ENCODE measurements at regions not wholly inside any gene's neighbourhood (a gene's known extent, or its start where the extent isn't known, plus 50 kb on each side); places are given as distances from the start of the nearest gene placed in this dataset.

DNA sequence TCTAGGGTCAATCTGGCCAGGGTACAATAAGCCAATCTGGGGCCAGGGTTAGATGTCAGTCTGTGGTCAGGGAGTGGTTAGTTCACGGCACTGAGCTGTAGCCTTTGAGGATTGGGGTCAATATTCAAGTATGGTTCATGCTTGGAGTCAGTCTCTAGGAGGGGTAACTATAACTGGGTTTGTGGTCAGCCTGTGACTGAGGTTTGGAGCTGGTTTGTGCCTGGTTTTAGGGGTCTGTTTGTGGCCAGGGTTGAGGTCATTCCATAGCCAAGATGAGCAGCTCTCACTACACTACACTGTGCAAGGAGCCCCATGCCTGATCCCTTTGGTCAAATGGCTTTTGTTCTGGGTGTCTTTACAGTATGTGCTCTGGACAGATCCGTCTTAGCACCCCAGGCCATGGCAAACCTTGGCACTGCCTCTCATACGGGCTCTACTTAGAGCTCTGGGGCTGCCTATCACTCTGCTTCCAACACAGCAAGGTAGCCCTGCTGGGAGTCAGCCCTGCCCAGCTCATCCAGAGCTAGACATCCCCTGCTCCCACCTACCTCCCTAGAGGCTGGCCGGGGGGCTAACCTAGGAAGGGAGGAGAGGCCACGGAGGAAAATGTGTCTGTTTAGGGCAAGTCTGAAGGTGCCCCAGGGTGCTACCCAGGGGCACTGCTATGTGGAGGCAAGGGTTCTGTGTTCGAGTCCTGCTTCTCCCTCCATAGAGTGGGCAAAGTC is 63.3 kb upstream of the CORO2B start:
- in situ Hi-C loops (cut with MboI; ENCODE audit: low sequenced_read_pairs) = no loop called here
- Histone ChIP-seq H2AK9ac (replicated peaks; ENCODE audit: low read depth, low read length, poor library complexity) (no peak overlapping the region), H3K4me3 (ENCODE audit: insufficient read depth, low read depth, low read length) (no peak overlapping the region), H4K20me1 (ENCODE audit: insufficient read depth, low read length) (no peaks in the 10 kb centered on the region), H3K9ac (ENCODE audit: low read depth, low read length) (no peak overlapping the region), H2BK120ac (ENCODE audit: low read depth, low read length) (no peak overlapping the region), H3K9me3 (ENCODE audit: control insufficient read depth, insufficient read depth, low read length) (no peaks in the 10 kb centered on the region), H3K27ac (ENCODE audit: insufficient read depth, low read length) (no peak overlapping the region), H2BK20ac (ENCODE audit: low read depth, low read length) (no peak overlapping the region), H3K18ac (ENCODE audit: low read depth, low read length) (no peak overlapping the region), H3K23ac (ENCODE audit: low read depth, low read length) (peak overlapping the region; percentile 51; the same call in 1 of the 2 replicates), H3K9me1 (ENCODE audit: insufficient read depth, low read length) (peaks cover 6% of the 10 kb centered on the region; the same call in 1 of the 2 replicates), H3K27me3 (ENCODE audit: control insufficient read depth, insufficient read depth, low read length) (peaks cover 5% of the 10 kb centered on the region), H2AK5ac (ENCODE audit: low read depth, low read length) (no peak overlapping the region; the same call in 1 of the 2 replicates), H2AFZ (replicated peaks; ENCODE audit: low read length, poor library complexity) (no peak overlapping the region), H4K5ac (ENCODE audit: low read depth, low read length) (no peak overlapping the region), H4K91ac (ENCODE audit: insufficient read depth, low read depth, low read length) (no peak overlapping the region), H3K79me1 (ENCODE audit: low read depth in 1 of 2, low read length in 2 of 2) (no peaks in the 10 kb centered on the region), H3K56ac (ENCODE audit: extremely low read depth, insufficient read depth, low read length) (no peak overlapping the region), H3K4me1 (ENCODE audit: control insufficient read depth, insufficient read depth, low read length) (peaks cover 2% of the 10 kb centered on the region; the same call in 1 of the 2 replicates), H3K4me2 (ENCODE audit: low read depth, low read length) (no peak overlapping the region), H3K36me3 (ENCODE audit: control insufficient read depth, insufficient read depth, low read length) (no peaks in the 10 kb centered on the region), H4K8ac (ENCODE audit: low read depth in 2 of 2, low read length in 2 of 2) (no peak overlapping the region), H3K4ac (ENCODE audit: low read depth, low read length) (no peak overlapping the region), H2BK15ac (ENCODE audit: low read depth, low read length) (no peak overlapping the region), H2BK5ac (ENCODE audit: low read depth, low read length, poor library complexity, severe bottlenecking) (no peak overlapping the region), H3K14ac (replicated peaks; ENCODE audit: low read depth, low read length) (no peak overlapping the region)
- CTCF ChIA-PET = no interaction called here
- no peak for TF ChIP-seq CTCF (conservative IDR thresholded peaks at IDR 0.05; ENCODE audit: low read depth, low read length)
- no peak for TF ChIP-seq RAD21 (IDR thresholded peaks at IDR 0.05; ENCODE audit: low read length)
- no peak for TF ChIP-seq SMC3 (IDR thresholded peaks at IDR 0.05; ENCODE audit: low read depth, low read length)
- no peak for TF ChIP-seq FOS (IDR thresholded peaks at IDR 0.05; ENCODE audit: low read depth, low read length)
- TF ChIP-seq MAZ (IDR thresholded peaks at IDR 0.05; ENCODE audit: borderline replicate concordance, low read depth, low read length) = no peak
- TF ChIP-seq RCOR1 (IDR thresholded peaks at IDR 0.05; ENCODE audit: insufficient replicate concordance, low read length) = no peak
- no peak for TF ChIP-seq NFE2L2 (IDR thresholded peaks at IDR 0.05; ENCODE audit: low read depth, low read length)
- TF ChIP-seq, protein P1, sequence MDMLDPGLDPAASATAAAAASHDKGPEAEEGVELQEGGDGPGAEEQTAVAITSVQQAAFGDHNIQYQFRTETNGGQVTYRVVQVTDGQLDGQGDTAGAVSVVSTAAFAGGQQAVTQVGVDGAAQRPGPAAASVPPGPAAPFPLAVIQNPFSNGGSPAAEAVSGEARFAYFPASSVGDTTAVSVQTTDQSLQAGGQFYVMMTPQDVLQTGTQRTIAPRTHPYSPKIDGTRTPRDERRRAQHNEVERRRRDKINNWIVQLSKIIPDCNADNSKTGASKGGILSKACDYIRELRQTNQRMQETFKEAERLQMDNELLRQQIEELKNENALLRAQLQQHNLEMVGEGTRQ (IDR thresholded peaks at IDR 0.05; ENCODE audit: low read depth, low read length) = no peak
- no peak for TF ChIP-seq ELK1 (IDR thresholded peaks at IDR 0.05; ENCODE audit: borderline replicate concordance, low read depth, low read length)
- dilution Hi-C loops (cut with HindIII; ENCODE audit: low sequenced_read_pairs, unreplicated experiment) = no loop called here
- ATAC-seq (ENCODE audit: low read depth) (no peak), DNase-seq (no peak)
- POLR2A ChIA-PET (ENCODE audit: unreplicated experiment) = no interaction called here
- no TSS peak for BruUV-seq (replicated peaks)
- WGBS, 2 experiments (ENCODE audit: extremely low coverage in 2 of 2, insufficient read length in 1 of 2) = no CpG with 5 or more reads among the region's 6 CpGs
- intact Hi-C loops (cut with micrococcal nuclease) = no loop called here

Measured in IMR-90 (cell line).